Hepatocyte (in vitro differentiated cells): ENCODE measurements at regions not wholly inside any gene's neighbourhood (a gene's known extent, or its start where the extent isn't known, plus 50 kb on each side); places are given as distances from the start of the nearest gene placed in this dataset.

Experiments used
- CTCF ChIP-seq: fragments of 200-600 bp; sonication (generic); IDR thresholded peaks from 2 replicates; pipeline ENCODE4 v1.5.1; 2016; ENCODE audit warnings: antibody characterized with exemption, mild to moderate bottlenecking; ENCODE audit not compliant: poor library complexity
- EZH2 ChIP-seq: fragments of 200-600 bp; sonication (generic); IDR thresholded peaks from 2 replicates; pipeline ENCODE4 v1.6.1; 2016; ENCODE audit warnings: antibody characterized with exemption, mild to moderate bottlenecking, borderline replicate concordance
- EZH2phosphoT487 ChIP-seq: fragments of 200-600 bp; sonication (generic); IDR thresholded peaks from one replicate; pipeline ENCODE4 v1.6.1; 2018; ENCODE audit warnings: antibody characterized with exemption, mild to moderate bottlenecking, low read depth, moderate library complexity; ENCODE audit not compliant: unreplicated experiment, severe bottlenecking

GRCh38 chr20:22302039-22302438 is 282.3 kb downstream of the FOXA2 start:
- no peak for TF ChIP-seq CTCF
- no peak for TF ChIP-seq EZH2
- TF ChIP-seq EZH2phosphoT487, result no peak
